ENCODE measurements at regions not wholly inside any gene's neighbourhood (a gene's known extent, or its start where the extent isn't known, plus 50 kb on each side); places are given as distances from the start of the nearest gene placed in this dataset.

GRCh38 chr11:16611926-16612565 lies 126.4 kb upstream of the C11orf58 start:
- TF ChIP-seq GATA2 (IDR thresholded peaks at IDR 0.05; ENCODE audit: low read depth, low read length) (peak; percentile 81), GATA3 (IDR thresholded peaks at IDR 0.05; ENCODE audit: low read depth, low read length) (no peak)
